ENCODE measurements at regions not wholly inside any gene's neighbourhood (a gene's known extent, or its start where the extent isn't known, plus 50 kb on each side); places are given as distances from the start of the nearest gene placed in this dataset.

DNA sequence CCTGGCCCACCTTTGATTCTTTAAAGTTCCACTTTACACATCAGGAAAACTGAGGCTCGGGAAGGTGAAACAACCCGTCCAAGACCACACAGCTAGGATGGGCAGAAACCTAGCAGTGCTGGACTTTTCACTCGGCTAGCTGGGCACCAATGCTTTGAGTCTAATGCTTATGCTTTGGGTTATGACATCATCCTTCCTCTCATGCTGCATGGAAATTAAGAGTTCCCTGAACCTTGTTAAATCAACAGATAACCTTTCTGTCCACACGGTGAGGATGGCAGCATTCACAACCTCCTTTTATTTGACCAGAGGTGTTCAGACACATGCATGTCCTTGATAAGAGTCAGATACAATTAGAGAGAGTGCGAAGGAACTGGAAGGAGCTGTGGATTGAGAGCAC is 138.4 kb downstream of the UQCRFS1 start:
- TF ChIP-seq, protein P1, sequence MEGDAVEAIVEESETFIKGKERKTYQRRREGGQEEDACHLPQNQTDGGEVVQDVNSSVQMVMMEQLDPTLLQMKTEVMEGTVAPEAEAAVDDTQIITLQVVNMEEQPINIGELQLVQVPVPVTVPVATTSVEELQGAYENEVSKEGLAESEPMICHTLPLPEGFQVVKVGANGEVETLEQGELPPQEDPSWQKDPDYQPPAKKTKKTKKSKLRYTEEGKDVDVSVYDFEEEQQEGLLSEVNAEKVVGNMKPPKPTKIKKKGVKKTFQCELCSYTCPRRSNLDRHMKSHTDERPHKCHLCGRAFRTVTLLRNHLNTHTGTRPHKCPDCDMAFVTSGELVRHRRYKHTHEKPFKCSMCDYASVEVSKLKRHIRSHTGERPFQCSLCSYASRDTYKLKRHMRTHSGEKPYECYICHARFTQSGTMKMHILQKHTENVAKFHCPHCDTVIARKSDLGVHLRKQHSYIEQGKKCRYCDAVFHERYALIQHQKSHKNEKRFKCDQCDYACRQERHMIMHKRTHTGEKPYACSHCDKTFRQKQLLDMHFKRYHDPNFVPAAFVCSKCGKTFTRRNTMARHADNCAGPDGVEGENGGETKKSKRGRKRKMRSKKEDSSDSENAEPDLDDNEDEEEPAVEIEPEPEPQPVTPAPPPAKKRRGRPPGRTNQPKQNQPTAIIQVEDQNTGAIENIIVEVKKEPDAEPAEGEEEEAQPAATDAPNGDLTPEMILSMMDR (conservative IDR thresholded peaks at IDR 0.05; ENCODE audit: low read depth, low read length) = no peak
- TF ChIP-seq EZH2 (IDR thresholded peaks at IDR 0.05; ENCODE audit: borderline replicate concordance, low read depth, low read length, poor library complexity, severe bottlenecking) = no peak
